Fibroblast of the conjunctiva (primary cell): ENCODE measurements at regions not wholly inside any gene's neighbourhood (a gene's known extent, or its start where the extent isn't known, plus 50 kb on each side); places are given as distances from the start of the nearest gene placed in this dataset.
"Not testable (repeated sequence)": the region's sequence is repeated elsewhere in the genome, so short reads cannot be mapped to it uniquely, and the experiment has no call there.

Experiments
- DNase-seq: peaks from one replicate; pipeline ENCODE4 v3.0.0-alpha.2; 2010; ENCODE audit warnings: low read depth

DNA sequence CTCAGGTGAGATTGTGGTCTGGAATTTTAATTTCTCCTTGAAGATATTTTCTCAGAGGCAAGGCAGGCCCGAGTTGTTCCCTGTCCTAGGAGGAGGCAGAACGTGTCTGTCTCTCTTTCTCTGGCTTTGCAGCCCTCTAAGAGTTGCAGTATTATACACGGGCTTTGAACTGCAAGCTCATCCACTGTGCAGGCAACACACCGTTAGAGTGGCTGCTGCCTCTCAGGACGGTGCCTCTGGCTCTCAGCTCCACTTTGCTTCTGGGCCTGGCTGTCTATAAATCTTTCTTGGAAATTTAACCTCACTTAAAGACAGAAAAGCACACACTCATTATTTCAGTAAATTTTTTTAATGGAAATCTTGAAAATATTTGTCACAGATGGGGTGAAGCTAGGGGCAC lies 170.1 kb upstream of the ADCY2 start:
- no peak for DNase-seq

DNA sequence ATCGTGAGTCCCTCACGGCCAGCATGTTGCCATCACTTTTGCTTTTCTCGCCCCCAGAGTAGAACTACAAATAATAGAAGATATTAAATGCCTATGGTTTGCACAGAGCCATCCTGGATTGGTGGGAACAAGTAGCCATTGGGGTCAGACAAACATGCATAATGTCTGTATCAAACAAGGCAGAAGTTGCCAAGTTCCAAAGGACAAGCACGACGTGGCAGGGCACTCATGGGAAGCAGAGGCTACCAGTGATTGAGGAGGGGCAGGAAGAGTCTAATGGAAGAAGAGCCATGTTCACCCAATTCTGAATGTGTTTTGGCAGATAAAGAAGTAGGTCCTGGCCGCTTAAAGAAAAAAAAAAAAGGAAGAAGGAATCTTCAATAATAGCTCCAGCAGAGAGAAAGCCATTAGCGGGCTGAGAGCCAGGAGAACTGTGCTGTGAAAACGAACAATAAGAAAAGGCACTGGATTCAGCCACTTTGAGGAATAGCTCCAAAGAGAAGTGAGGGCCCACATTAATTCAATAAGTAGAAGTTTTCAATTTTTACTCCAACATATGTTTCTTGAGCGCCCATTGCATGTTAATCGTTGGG lies 153.7 kb upstream of the ADCY2 start:
- no peak for DNase-seq

DNA sequence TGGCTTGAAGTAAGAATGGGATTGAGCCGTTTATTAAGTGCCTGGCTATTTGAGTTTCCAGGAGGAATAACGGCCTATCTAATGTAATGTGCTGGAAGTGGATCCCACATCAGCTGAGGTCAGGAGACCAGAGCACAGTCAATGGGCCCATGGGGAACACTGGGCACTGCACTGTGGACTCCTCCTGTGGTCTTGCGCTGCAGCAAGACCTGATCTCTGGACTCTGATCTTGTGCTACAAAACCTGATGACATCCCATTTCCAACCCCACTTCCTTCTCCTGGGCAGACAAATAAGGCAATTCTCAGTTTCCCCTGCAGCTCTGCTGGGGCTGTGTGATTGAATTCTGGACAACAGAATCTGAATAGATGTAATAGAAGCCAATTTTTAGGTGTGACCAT lies 151.7 kb upstream of the ADCY2 start:
- DNase-seq = no peak

GRCh38 chr5:7245121-7245651 lies 150.8 kb upstream of the ADCY2 start:
- DNase-seq = no peak

- DNase-seq = no peak
Measured at GRCh38 chr5:7246287-7246686, 149.7 kb upstream of the ADCY2 start.

DNA sequence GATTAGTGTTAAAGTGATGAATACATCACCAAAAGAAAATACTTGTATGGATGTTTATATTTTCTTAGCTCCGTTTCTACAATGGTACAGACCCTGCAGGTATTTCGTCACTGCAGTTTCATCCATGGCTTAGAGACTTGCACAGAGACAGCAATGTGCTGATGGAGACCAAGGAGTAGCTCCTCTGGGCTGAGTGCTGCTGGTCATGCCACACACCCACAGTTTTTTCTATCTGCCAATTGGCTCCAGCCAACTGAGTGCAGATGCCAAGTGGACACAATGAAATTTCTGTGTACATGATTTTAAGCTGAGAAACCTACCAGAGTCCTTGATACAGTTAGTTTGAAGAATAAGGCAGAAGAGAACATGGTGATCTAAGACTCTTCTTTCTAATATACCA lies 145.9 kb upstream of the ADCY2 start:
- DNase-seq = no peak

- DNase-seq = no peak
Measured at GRCh38 chr5:7250611-7251010, 145.3 kb upstream of the ADCY2 start.

DNA sequence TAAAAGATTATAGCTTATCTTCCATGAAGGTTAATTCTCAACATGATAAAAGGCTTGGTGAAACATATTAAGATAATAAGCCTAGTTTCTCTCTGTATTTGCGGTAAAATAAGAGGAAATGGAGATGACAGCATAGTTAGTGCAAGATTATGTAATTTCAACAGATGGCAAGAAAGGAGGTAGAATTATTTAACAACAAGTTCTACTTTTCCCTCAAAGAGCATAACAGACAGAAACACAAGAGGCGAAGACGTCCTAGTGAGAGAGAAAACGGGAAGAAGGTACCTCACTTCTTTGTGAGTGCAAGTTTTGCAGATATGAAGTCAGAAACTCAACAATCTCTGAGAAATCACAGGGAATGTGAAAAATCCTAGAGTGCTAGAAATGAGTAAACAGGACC lies 144.8 kb upstream of the ADCY2 start:
- DNase-seq = no peak

DNA sequence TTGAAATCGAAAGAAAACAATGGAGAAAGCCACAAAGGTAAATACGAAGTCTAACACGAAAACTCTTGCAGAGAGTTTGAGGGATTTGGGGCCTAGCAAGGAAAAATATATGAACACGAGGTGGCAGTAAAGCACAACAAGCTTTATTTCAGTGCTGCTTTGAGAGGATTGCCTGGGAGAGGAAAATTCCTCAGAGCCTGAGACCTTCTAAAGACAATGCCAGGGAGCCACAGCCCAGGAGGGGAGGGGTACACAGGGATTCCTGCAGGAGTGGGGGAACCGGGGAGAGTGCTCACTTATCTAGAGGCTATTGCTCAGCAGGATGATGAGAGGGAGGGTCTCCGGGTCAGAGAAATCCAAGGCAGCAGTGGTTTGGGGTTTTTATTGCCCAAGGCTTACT lies 134.9 kb upstream of the ADCY2 start:
- peak; percentile 9 for DNase-seq

DNA sequence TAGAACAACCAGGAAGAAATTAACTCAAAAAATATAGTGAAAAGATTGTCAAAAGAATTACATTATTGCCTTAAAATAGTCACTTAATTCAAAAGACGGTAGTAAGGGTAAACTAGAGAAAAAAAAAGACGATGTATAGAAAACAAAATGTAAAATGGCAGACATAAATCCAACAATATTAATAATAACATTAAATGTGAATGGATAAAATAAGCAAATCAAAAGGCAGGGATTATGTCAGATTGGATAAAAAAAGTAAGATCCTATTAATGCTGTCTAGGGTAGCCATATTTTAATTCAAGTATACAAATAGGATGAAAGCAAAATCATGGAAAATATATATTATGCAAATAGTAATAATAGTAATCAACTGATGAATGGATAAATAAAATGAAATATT lies 134.0 kb upstream of the ADCY2 start:
- no peak for DNase-seq

DNA sequence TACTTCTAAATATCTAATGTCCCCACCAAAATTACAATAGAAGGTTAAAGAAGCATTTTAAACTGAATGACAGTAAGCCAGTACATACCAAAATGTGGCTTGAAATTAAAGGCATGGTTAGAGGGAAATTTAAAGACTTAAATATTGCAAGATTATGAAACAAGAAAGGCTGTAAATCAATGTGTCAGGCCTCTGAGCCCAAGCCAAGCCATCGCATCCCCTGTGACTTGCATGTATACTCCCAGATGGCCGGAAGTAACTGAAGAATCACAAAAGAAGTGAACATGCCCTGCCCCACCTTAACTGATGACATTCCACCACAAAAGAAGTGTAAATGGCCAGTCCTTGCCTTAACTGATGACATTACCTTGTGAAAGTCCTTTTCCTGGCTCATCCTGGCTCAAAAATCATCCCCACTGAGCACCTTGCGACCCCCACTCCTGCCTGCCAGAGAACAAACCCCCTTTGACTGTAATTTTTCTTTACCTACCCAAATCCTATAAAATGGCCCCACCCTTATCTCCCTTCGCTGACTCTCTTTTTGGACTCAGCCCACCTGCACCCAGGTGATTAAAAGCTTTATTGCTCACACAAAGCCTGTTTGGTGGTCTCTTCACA lies 132.4 kb upstream of the ADCY2 start:
- not testable (repeated sequence) for DNase-seq

- DNase-seq = not testable (repeated sequence)
Measured at GRCh38 chr5:7265776-7266175, 130.2 kb upstream of the ADCY2 start.

GRCh38 chr5:7268722-7269121 lies 127.2 kb upstream of the ADCY2 start:
- DNase-seq = not testable (repeated sequence)

GRCh38 chr5:7269591-7270274 lies 126.2 kb upstream of the ADCY2 start:
- no peak for DNase-seq

GRCh38 chr5:7271435-7272084 lies 124.4 kb upstream of the ADCY2 start:
- no peak for DNase-seq

GRCh38 chr5:7272408-7272965 lies 123.5 kb upstream of the ADCY2 start:
- DNase-seq = no peak

GRCh38 chr5:7274203-7274602 lies 121.7 kb upstream of the ADCY2 start:
- DNase-seq = no peak

- DNase-seq = not testable (repeated sequence)
Measured at GRCh38 chr5:7289634-7290033, 106.3 kb upstream of the ADCY2 start.

GRCh38 chr5:7297821-7298220 lies 98.1 kb upstream of the ADCY2 start:
- DNase-seq = not testable (repeated sequence)

GRCh38 chr5:7299731-7300130 lies 96.2 kb upstream of the ADCY2 start:
- not testable (repeated sequence) for DNase-seq

GRCh38 chr5:7305000-7305674 lies 90.8 kb upstream of the ADCY2 start:
- DNase-seq = not testable (repeated sequence)

DNA sequence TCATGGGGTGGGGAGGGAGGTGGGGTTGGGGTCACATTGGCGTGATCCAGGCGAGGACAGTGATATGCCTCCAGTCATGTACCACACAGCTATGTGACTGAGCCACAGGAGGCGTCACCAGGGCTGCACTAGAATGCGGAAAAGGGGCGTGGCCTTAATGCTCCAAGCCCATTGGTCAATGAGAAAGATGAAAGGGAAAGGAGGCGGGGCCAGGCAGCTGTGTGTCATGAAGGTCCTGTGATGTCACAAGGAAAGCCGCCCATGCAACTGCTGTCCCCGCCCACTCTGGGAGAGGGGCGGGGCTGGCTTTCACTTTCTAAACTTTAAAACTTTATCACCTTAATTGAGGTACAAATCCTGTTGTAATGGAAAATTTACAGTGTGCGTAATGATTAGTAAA lies 89.4 kb upstream of the ADCY2 start:
- not testable (repeated sequence) for DNase-seq
